ENCODE measurements at regions not wholly inside any gene's neighbourhood (a gene's known extent, or its start where the extent isn't known, plus 50 kb on each side); places are given as distances from the start of the nearest gene placed in this dataset.
"Not testable (repeated sequence)": the region's sequence is repeated elsewhere in the genome, so short reads cannot be mapped to it uniquely, and the experiment has no call there.

DNA sequence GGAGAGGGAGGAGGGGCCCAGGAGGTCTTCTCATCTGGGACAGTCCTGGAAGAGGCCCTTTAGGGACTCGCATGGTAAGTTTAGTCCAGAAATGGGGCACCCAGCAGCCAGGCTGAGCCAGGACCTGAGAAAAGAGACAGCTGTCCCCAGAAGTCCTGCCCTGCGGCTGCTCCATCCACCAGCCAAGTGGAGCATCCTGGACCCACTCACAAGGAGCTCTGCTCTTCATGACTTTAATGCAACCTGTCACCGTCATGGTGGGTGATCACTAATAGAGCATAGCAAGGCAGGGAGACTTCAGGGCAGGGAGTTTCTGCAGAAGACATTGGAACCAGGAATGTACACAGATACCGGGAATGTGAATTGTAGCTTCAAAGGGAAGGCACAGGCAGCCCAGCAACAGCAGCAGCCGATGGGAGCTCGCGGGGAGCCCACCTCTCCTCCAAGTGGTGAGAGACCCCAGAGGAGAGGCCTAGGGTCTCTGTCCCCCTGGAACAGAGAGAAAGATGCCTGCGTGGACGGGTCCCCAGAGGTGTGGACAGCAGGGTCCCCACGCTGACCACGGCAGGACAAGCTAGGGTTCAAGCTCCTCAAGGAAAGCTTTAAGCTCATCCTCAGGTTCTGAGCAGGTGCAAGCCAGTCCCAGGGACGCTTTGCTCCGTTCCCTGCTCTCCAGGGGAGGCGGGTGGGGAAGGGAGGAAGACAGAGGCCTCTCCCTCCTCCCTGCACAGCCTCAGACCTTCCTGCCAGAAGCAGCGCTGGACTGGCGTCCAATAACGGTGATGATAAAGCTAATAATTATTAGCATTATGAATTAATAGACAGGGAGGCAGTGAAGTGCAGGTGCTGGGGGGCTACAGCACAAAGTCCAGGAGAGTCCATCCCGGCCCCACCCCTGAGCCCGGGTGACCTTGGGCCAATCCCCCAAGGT is 335.3 kb downstream of the ADGRD1 start:
- not testable (repeated sequence) for DNase-seq (ENCODE audit: low spot score)

DNA sequence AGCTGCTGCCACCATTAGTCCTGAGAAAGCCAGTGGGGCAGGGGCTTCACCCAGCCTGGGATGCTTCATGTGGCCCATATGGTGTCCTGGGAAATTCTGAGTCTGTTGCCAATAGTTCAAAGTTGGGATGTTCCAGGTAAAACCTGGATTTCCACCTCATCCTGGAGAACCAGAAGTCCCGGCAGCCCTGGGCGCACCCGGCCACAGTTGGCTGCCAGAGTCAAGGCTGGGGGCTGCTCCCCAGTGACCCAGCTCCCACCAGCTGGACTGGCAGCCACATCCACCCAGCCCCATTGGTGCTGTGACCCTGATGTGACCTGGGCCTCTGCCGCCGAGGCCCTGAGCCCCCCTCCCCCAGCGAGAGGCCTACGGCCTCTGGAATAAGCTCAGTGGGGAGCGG is 336.1 kb downstream of the ADGRD1 start:
- DNase-seq (ENCODE audit: low spot score), result not testable (repeated sequence)

DNA sequence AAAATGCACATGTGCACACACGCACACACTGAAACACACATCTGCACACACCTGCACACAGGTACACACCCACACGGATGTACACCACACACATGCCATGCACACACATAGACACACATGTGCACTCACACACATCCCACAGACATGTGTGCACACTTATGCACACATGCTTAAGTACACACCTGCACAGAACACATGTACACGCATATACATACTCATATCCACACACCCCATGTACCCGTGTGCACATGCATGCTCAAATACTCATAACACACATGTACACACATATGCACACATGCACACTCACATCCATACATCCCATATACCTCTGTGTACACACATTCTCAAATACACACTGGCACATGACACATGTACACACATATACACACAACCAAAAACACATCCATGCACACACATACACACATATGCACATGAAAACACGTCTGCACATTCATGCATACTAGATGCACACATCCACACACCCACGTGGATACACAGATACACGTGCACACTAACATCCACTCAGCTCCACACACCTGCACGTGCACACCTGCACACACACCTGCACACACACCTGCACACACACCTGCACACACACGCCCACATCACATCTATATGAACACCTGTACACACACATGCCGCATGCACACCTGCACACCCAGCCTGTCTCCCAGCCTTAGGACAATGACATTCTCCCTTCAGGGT is 336.7 kb downstream of the ADGRD1 start:
- no peak for DNase-seq (ENCODE audit: low spot score)

DNA sequence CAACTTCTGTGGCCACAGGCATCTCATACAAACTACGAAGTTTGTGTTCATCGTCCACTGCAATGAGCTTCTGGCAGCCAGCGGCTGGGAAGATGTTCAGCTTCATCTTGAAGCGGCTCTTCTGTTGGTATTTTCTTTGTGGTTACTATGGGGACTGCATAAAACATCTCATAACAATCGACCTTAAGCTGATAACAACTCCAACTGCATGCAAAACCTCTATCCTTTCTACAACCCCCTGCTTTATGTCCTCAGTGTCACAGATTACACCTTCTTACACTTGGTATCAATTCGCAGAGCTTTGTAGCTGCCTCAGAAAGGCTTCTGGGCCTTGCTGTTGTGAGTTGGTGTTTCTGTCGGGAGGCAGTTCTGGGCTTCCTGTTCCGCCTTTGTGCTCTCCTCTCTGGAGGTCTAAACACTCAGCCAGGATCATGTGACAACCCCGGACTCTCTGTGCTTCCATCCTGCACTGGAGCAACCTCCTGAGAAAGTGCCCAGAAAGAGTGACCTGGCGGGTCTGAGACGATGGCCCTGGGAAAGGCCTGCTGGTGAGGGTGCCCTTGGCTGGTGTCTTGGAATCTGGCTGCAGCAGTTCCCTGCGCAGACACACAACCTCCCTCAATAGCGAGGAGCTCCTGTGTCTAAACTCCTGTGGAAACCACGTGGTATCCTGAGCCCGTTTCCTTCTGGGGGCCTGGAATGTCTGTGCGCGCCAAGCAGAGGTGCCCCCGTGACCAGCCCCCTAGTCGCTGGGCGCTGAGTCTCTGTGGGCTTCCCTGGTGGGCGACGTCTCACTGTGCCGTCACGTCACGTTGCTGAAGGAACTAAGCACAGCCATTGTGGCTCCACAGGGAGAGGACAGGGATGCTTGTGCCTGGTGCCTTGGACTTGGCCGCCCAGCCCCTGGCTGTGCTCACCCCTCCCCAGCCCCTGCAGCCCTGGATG is 339.6 kb downstream of the ADGRD1 start:
- DNase-seq (ENCODE audit: low spot score), result not testable (repeated sequence)

DNA sequence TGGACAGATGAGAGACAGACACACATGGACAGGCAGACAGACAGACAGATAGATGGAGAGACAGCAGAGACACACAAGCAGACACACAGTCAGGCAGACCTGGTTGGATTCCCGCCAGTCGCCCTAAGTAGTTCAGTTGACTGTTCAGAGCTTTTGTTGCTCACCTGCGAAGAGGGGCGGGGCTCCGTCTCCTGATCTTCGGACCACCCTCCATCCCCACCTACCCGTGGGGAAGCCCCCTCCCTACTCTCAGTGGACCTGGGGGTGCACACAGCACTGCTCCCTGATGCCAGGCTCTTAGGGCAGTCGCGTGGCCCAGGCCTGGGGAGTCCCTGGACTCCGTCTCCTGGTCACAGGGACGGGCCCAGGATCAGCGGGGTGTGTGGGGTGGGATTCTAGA is 341.0 kb downstream of the ADGRD1 start:
- not testable (repeated sequence) for DNase-seq (ENCODE audit: low spot score)

DNA sequence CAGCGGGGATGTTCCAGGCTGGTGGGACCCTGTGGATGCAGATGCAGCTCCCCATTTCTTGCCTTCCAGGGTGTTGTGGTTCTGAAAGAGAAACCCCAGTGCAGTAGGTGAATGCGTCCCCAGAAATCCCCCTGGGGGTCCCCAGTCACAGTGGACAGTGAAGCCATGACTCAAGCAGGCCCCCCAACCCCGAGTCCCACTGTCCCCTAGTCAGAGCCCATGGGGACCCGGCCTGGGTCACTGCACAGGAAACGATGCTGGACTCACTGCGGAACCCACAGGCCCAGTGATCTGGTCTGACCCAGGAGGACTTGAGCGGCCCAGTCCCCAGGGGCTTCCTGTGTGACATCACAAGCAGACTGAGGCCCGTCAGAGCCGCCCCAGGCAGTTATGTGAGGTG is 341.4 kb downstream of the ADGRD1 start:
- not testable (repeated sequence) for DNase-seq (ENCODE audit: low spot score)

DNA sequence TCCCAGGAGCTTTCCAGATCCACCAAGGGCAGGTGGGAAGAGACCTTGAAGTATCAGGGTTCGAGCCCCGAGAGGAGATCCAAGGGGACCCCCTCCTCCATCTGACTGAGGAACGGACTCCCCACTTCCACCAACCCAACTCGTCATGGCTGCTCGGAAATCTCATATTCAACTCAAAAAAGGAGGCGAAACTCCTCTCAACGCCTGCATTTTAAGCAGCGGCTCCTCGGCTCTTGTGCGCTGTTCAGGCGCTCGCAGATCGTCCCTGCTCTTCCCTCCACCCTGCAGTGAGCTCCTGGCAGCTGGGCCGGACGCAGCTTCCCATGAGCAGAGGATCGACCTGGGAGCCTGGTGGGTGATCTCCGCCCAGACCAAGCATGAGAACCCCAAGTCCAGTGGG is 341.9 kb downstream of the ADGRD1 start:
- not testable (repeated sequence) for DNase-seq (ENCODE audit: low spot score)

DNA sequence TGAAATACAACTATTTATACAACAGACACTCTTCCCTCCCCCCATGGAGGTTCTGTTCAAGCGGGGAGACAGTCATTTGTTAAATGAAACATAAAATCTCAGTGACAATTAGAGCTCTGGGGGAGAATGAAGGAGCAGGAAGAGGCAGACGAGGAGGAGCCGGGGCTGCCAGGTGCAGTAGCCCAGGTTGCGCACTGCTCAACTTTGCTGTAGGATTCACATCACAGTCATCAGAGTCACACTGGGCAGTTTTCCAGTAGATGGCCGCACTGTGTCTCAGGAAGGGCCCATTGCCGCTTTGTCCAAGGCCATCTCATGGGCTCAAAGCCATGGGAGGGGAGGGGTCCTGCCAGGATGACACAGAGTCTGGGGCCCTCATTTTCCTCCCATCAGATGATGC is 342.4 kb downstream of the ADGRD1 start:
- DNase-seq (ENCODE audit: low spot score), result not testable (repeated sequence)

DNA sequence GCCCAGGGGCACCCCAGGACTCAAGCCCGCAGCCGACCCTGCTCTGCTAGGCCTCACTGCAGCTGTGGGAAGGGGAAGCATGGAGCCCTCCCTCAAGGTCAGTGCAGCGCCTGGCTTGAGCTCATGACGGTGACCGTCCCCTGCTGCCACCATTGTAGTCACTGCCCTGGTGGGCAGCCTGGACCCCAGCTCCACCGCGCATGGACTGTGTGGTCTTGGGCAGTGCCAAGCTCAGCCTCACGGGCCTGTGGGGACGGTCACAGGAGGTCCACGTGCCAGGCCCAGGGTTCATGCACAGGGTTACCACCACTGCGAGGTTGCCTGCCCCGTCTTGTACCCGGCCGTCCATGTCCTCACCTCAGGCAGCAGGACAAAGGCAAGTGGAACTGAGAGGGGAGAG is 342.9 kb downstream of the ADGRD1 start:
- DNase-seq (ENCODE audit: low spot score), result not testable (repeated sequence)

DNA sequence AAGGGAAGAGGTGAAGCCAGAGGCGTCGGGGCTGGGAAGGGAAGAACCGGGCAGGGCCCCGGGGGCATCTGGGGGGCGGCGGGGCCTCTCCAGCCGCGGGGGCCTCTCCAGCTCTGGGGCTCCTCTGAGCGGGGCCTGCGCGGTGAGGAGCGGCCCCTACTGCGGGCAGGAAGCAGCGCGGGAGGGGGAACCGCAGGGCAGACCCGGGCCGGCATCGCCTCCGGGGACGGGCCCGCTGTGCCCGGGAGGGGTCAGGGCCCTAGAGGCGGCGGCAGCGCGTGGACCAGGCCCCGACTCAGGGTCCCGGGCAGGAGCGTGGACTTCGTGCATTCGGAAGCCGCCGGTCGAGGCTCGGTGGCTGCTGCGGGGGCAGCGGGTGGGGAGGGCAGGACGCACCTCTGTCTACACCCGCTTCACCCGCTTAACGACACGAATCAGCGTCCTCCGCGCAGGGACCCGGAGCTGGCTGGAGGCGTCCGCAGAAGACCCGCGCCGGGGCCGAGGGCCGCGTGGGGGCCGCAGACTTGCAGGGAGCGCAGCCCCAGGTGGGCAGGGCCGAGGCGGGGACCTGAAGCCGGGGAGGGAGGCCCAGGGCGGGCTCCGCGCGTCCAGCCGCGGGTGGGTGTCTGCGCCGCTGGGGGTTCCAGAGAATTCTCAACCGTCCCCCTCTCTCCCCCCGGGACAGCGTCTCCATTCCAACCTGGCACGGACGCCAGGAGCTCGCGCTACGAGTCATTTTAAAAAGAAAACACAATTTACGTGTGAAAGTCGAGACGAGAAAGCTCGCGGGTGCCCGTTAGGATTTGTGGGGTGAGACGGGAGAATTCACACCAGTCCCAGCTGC is 345.0 kb downstream of the ADGRD1 start:
- DNase-seq (ENCODE audit: low spot score), result not testable (repeated sequence)

DNA sequence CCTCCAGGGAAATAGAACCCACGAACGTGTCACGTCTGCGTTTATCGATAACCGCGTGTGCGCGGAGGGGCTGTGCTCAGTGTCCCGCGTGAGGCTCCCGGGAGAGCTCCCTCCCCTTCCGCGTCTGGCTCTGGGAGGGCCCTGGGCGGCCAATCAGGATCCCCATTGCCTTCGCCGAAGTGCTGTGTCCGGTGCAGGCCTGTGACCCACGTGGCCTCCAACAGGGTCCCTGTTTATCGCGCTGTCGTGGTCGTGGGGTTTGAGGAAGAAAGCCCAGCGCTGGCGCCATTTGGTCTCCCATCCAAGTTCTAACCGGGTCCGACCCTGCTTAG is 345.6 kb downstream of the ADGRD1 start:
- DNase-seq (ENCODE audit: low spot score), result not testable (repeated sequence)

DNA sequence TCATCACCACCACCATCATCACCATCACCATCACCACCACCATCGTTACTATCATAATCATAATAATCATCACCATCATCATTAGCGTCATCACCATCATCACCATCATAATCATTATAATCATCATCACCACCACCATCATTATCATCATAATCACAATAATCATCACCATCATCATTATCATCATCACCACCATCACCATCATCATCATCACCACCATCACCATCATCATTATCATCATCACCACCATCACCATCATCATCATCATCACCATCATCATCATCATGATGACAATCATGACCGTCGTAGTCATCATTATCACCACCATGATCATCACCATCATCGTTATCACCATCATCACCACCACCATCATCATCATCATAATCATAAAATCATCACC is 349.9 kb downstream of the ADGRD1 start:
- not testable (repeated sequence) for DNase-seq (ENCODE audit: low spot score)

DNA sequence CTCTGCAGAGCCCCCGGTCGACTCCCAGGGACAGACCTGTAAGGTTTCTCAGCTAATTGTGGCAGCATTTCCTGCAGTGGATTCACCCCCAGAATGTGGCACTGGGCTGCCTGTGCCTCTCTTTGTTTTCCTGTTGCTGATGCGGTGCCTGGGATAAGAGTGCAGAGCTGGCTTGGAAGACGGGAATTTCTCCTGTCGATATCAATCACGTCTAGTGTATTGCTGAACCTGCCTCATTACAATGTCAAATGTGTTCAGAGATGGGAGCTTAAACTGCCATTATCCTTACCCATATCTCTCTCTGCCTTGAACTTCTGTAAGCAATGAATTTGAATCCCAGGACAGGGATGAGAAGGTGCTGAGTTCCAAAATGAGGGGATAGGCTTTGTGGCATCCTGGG is 350.9 kb downstream of the ADGRD1 start:
- not testable (repeated sequence) for DNase-seq (ENCODE audit: low spot score)

DNA sequence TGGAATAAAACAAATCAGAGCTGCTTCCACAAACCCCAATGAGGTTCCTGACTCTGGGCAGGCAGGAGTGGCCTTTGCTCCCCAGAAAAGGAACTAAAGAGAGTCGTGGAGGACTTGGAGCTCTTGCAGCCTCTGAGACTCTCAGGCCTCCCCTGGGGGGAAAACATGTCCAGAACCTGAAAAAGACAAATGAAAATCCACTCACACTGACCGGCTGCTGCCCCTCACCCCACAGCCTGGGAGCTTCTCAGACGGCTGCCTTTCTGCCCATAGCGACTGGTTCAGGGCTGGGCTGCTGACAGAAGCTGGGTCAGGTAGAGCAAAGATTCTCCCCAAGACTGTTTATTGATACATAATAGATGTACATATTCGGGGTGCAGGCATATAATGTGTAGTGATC is 356.0 kb downstream of the ADGRD1 start:
- DNase-seq (ENCODE audit: low spot score), result no peak

DNA sequence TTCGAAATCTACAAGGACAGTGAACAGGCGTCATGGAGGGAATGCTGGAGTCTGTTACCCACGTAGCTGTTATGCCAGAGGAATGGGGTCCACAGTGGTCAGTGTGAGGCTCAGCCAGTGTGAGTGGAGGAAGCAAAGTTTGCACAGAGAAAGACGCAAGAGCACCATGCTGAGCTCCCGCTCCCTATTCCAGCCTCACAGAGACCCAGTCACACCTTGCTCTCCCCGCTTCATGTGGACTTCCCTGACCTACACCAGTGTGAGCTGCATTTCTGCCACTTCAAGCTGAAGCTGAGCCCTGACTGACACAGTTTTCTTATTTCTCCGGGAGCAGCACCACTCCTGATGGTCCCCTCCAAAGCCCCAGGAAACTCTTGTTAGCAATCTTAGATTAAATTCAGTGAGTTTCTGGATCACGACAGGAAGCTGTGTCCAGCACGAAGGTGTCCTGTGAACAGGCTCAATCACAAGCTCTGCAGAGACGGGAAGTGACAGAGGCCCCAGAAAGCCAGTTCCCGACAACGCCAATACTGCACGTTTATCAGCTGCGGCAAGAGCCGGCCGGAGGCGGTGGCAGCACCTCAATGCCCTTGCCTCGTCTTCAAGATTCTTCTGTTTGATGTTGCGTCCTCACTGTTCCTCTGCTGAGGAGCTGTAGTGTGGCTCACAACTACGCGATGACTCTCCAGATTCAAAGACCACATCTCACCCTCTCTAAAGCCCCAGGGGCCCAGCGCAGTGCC is 356.7 kb downstream of the ADGRD1 start:
- DNase-seq (ENCODE audit: low spot score), result not testable (repeated sequence)

DNA sequence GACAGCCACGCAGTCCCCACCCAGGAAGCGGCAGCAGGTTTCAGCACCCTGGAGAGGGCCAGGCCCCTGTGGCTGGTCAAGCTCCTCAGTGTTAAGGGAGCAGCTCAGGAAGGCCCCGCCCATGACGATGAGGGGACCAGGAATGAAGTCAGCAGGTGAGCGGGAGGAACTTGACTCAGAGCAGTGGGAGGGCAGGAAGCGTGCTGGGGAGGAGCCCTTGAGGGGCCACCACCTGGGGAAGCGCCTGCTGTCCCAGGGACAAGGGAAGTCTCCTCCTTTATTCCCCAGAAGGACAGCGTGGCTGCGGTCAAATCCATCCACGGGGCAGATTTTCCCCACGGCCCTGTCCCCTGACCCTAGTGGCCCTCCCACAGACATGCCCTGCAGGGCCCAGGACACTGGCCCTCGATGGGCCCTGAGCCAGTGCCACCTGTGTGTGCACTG is 357.6 kb downstream of the ADGRD1 start:
- DNase-seq (ENCODE audit: low spot score), result not testable (repeated sequence)

DNA sequence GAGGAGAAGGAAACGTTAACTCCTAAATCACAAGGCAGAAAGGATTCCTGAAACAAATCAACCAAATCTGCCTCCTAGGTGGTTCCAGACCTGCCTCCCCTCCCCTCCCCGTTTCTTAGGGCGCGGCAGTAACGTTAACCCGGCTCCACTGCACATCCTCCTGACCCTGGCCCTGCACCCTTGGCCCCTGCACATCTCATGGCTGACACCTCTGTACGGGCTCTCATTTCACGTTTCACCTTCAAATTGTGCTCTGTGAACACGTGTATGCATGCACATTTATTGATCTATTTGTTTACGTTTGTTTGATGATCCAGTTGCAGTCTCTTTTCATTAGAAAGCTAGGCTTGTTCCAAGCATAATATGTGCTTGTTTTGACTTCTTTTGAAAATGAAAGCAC is 358.1 kb downstream of the ADGRD1 start:
- DNase-seq (ENCODE audit: low spot score), result no peak

DNA sequence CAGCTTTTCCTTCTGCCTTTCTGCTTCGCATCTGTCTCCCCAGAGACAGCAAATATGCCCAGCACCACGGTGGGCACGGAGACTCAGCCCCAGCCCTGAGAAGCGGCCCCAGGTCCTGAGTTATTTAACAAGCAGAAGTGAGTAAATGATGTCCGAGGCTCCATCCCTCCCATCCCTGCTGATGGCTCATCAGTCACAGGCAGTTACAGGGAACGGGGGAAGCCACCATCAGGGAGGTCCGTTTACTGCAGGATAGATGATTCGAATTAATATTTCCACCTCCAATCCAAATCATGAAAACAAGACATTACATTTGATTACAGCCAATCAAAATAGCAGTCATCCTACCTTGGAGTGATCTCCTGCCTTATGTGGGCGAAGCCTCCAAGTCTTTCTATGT is 358.7 kb downstream of the ADGRD1 start:
- not testable (repeated sequence) for DNase-seq (ENCODE audit: low spot score)

DNA sequence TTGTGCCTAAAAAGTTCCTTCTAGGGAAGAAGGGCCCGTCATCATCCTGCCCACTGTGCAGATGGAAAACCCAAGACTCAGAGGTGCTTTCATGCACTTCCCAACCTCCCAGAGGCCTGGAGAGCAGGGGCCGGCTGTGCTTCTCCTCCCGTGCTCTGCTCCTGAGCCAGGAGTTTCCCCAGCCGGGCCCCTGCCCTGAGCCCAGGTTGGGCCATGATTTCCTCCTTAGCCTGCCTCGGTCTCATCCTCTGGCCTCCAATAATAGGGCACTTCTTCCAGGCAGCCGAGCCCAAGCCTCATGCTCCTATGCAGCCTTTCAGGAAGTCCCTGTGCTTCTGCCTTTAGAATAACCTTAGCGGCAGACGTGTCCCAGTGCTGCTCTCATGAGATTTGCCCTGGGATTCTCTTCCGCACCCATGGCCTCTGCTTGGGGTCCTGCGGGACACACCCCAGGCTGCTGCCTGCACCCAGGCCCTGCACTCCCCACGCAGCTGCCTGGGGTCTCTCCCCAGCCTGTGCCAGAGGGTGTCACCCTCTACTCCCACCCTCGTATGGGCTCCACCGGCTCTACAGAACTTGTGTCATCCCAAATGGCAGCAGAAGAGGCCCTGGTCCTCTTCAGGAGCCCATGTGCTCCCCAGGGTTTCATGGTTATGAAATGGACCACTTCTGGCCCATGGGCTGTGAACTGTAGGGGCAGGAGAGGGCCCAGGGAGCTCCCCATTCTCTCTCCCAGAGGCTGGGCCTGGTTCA is 359.3 kb downstream of the ADGRD1 start:
- DNase-seq (ENCODE audit: low spot score), result no peak

DNA sequence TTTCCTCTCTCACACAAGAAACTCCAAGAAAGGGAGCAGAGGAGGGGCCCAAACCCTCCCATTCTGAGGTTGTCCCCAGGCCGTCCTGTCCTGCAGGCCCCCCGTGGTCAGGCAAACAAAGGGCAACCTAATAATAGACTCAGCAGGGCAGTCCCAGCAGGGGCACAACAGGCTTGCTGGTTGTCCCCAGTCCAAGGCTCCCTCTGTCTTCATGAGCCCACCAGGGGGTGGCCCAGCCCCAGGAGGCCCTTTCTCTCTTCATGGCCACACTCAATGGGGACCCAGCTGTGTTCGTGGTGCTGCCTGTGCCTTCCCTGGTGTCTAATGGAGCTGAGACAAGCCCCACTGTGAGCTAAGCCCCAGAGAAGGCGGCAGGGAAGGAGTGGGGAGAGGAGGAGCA is 359.9 kb downstream of the ADGRD1 start:
- no peak for DNase-seq (ENCODE audit: low spot score)
